GM23338 (cell line): ENCODE measurements at regions not wholly inside any gene's neighbourhood (a gene's known extent, or its start where the extent isn't known, plus 50 kb on each side); places are given as distances from the start of the nearest gene placed in this dataset.

ENCODE experiments used
- CREB1 ChIP-seq: fragments of 250-450 bp; sonication (Bioruptor Pico); IDR thresholded peaks from 2 replicates; pipeline ENCODE4 v1.5.0; 2020; ENCODE audit warnings: low read depth, mild to moderate bottlenecking, moderate library complexity
- EZH2 ChIP-seq: fragments of 200-600 bp; sonication (generic); IDR thresholded peaks from one replicate; pipeline ENCODE4 v1.8.0; 2017; ENCODE audit warnings: antibody characterized with exemption, mild to moderate bottlenecking, low read depth; ENCODE audit not compliant: unreplicated experiment
- EZH2phosphoT487 ChIP-seq: fragments of 200-600 bp; sonication (generic); IDR thresholded peaks from one replicate; pipeline ENCODE4 v1.8.1; 2018; ENCODE audit warnings: antibody characterized with exemption; ENCODE audit not compliant: unreplicated experiment
- JUNB ChIP-seq: IDR thresholded peaks from one replicate; pipeline ENCODE4 v1.6.1; 2016; ENCODE audit warnings: antibody characterized with exemption; ENCODE audit not compliant: unreplicated experiment
- POLR2AphosphoS5 ChIP-seq: IDR thresholded peaks from 2 replicates; pipeline ENCODE4 v1.6.1; 2016; ENCODE audit warnings: antibody characterized with exemption, low read depth
- ZNF114 ChIP-seq: fragments of 250-450 bp; sonication (Bioruptor Pico); IDR thresholded peaks from 2 replicates; pipeline ENCODE4 v1.5.0; 2020; ENCODE audit warnings: mild to moderate bottlenecking, moderate library complexity
- TF ChIP-seq, protein P1 (sequence below), 2 experiments: fragments of 200-600 bp in 1 of 2; sonication (generic) in 1 of 2; conservative IDR thresholded peaks; 2 replicates each; pipeline versions ENCODE4 v1.5.1 to v1.6.1; 2016 to 2017; ENCODE audit warnings: antibody characterized with exemption in 2 of 2, low read depth in 2 of 2, mild to moderate bottlenecking in 2 of 2, moderate library complexity in 1 of 2
- TF ChIP-seq, protein P2 (sequence below): IDR thresholded peaks from one replicate; pipeline ENCODE4 v1.6.1; 2018; ENCODE audit warnings: antibody characterized with exemption; ENCODE audit not compliant: unreplicated experiment

DNA sequence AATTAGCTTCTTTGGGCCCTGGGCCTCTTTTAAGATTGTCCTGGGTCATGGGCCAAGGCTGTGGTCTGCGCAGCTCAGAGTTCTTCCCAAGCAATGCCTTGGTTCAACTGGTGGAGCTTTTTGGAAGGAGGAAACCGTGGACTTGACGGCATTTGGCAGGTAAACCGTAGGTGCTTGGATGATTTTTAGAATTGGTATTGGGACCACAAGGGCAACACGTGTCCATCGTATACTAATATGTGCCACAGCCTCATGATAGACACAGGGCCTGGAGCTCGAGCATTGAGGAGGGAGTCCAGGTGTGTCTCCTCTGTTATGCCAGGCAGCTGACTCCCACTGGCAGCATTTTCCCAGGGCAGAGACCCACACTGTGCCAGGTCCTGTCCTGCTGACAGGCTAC is 120.9 kb upstream of the PITX1 start:
- TF ChIP-seq, protein P1, sequence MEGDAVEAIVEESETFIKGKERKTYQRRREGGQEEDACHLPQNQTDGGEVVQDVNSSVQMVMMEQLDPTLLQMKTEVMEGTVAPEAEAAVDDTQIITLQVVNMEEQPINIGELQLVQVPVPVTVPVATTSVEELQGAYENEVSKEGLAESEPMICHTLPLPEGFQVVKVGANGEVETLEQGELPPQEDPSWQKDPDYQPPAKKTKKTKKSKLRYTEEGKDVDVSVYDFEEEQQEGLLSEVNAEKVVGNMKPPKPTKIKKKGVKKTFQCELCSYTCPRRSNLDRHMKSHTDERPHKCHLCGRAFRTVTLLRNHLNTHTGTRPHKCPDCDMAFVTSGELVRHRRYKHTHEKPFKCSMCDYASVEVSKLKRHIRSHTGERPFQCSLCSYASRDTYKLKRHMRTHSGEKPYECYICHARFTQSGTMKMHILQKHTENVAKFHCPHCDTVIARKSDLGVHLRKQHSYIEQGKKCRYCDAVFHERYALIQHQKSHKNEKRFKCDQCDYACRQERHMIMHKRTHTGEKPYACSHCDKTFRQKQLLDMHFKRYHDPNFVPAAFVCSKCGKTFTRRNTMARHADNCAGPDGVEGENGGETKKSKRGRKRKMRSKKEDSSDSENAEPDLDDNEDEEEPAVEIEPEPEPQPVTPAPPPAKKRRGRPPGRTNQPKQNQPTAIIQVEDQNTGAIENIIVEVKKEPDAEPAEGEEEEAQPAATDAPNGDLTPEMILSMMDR (conservative IDR thresholded peaks at IDR 0.05; ENCODE audit: low read depth in 2 of 2): no peak
- TF ChIP-seq, protein P2, sequence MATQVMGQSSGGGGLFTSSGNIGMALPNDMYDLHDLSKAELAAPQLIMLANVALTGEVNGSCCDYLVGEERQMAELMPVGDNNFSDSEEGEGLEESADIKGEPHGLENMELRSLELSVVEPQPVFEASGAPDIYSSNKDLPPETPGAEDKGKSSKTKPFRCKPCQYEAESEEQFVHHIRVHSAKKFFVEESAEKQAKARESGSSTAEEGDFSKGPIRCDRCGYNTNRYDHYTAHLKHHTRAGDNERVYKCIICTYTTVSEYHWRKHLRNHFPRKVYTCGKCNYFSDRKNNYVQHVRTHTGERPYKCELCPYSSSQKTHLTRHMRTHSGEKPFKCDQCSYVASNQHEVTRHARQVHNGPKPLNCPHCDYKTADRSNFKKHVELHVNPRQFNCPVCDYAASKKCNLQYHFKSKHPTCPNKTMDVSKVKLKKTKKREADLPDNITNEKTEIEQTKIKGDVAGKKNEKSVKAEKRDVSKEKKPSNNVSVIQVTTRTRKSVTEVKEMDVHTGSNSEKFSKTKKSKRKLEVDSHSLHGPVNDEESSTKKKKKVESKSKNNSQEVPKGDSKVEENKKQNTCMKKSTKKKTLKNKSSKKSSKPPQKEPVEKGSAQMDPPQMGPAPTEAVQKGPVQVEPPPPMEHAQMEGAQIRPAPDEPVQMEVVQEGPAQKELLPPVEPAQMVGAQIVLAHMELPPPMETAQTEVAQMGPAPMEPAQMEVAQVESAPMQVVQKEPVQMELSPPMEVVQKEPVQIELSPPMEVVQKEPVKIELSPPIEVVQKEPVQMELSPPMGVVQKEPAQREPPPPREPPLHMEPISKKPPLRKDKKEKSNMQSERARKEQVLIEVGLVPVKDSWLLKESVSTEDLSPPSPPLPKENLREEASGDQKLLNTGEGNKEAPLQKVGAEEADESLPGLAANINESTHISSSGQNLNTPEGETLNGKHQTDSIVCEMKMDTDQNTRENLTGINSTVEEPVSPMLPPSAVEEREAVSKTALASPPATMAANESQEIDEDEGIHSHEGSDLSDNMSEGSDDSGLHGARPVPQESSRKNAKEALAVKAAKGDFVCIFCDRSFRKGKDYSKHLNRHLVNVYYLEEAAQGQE: no peak
- TF ChIP-seq EZH2 (no peak), EZH2phosphoT487 (no peak), POLR2AphosphoS5 (no peak), CREB1 (CRISPR knock-in tag) (no peak), ZNF114 (no peak), JUNB (no peak)
